ENCODE measurements at regions not wholly inside any gene's neighbourhood (a gene's known extent, or its start where the extent isn't known, plus 50 kb on each side); places are given as distances from the start of the nearest gene placed in this dataset.

DNA sequence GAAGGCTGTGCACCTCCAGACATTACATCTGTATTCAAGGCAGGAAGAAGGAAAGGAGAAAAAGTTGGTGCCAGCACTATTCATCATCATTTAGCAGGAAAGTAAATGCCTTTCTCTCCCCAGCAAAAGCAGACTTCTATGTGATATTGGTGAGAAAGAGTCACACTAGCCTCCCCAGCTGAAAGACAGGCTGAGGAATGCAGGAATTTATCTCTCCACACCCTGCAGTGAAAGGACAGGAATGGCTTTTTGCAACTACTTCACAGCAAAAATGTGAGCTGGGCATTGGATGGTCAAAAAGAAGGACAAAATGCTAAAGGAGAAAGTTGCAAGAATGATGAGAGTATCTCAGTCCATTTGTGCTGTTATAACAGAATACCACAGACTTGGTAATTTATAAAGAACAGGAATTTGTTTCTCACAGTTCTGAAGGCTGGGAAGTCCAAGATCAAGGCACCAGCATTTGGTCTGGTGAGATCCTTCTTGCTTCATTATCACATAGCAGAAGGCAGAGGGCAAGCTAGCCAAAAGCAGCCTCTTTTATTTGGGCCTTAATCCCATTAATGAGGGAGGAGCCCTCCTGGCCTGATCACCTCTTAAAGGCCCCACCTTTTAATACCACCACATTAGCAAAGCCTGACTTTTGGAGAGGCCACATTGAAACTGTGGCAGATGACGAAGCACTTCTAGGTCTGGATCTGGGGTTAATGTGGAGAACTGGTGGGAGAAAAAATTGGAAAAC is 388.1 kb upstream of the SLC14A2 start:
- Histone ChIP-seq H3K4me3 (ENCODE audit: low read depth, low read length) (no peak overlapping the region), H3K36me3 (ENCODE audit: control insufficient read depth in 2 of 2, insufficient read depth in 1 of 2, low read length in 2 of 2) (no peaks in the 10 kb centered on the region), H3K9me3 (ENCODE audit: control insufficient read depth, insufficient read depth, low read depth, low read length) (no peaks in the 10 kb centered on the region), H3K4me1 (ENCODE audit: control insufficient read depth, insufficient read depth, low read length) (no peaks in the 10 kb centered on the region), H3K27ac (ENCODE audit: extremely low read depth, low read depth, low read length) (no peak overlapping the region)
- TF ChIP-seq PRDM1 (tag by site-specific recombination; IDR thresholded peaks at IDR 0.05): no peak
- no peak for TF ChIP-seq SALL2 (tag by site-specific recombination; IDR thresholded peaks at IDR 0.05; ENCODE audit: borderline replicate concordance)
- TF ChIP-seq, protein P1, sequence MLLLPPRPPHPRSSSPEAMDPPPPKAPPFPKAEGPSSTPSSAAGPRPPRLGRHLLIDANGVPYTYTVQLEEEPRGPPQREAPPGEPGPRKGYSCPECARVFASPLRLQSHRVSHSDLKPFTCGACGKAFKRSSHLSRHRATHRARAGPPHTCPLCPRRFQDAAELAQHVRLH (tag by site-specific recombination; IDR thresholded peaks at IDR 0.05): no peak
- TF ChIP-seq ZNF16 (tag by site-specific recombination; IDR thresholded peaks at IDR 0.05; ENCODE audit: low read depth): no peak
- no peak for TF ChIP-seq BCL11A (tag by site-specific recombination; IDR thresholded peaks at IDR 0.05; ENCODE audit: low read depth)
- TF ChIP-seq, protein P2, sequence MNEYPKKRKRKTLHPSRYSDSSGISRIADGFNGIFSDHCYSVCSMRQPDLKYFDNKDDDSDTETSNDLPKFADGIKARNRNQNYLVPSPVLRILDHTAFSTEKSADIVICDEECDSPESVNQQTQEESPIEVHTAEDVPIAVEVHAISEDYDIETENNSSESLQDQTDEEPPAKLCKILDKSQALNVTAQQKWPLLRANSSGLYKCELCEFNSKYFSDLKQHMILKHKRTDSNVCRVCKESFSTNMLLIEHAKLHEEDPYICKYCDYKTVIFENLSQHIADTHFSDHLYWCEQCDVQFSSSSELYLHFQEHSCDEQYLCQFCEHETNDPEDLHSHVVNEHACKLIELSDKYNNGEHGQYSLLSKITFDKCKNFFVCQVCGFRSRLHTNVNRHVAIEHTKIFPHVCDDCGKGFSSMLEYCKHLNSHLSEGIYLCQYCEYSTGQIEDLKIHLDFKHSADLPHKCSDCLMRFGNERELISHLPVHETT (tag by site-specific recombination; IDR thresholded peaks at IDR 0.05): no peak
- no peak for TF ChIP-seq ZNF112 (tag by site-specific recombination; IDR thresholded peaks at IDR 0.05)
- no peak for TF ChIP-seq ZNF558 (tag by site-specific recombination; IDR thresholded peaks at IDR 0.05)
- TF ChIP-seq ZNF548 (tag by site-specific recombination; IDR thresholded peaks at IDR 0.05): no peak
- no peak for TF ChIP-seq ZNF624 (tag by site-specific recombination; IDR thresholded peaks at IDR 0.05)
- POLR2A ChIA-PET: no interaction called here
- CTCF ChIA-PET: interaction anchor here (0.6 to 2.3 kb wide), 4 partner anchors 8 to 160 kb away, joined by 3 to 13 read pairs (median 4); no protein-coding TSS in a partner anchor

DNA sequence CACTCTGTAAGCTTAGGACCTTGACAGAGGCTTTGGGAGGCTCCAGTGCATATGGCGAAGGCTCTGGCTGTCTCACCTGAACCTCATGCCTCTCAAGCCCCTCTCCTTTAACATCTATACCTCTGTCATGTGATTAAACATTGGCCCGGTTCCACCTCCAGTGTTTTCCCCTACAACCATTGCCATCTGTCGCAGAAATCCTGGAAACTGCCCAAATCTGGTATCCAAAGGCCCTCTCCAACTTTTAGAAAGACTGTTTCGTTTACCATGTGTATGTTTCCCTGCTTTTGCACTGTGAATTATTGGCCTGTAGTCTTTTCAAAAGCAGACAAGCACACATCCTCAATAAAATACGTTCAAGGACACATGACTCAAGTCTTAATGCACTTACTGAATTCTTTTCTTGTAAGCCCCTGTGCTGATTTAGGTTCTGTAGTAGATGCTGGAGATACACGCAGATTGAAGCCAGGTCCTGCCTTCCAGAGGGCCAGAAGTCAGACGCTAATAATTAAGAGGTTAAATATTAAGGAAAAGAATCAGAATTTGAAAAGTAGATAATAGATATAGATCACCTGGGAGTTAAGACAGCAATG is 386.4 kb upstream of the SLC14A2 start:
- Histone ChIP-seq H3K4me1 (ENCODE audit: control insufficient read depth, insufficient read depth, low read length) (no peaks in the 10 kb centered on the region), H3K4me3 (ENCODE audit: low read depth, low read length) (no peak overlapping the region), H3K36me3 (ENCODE audit: control insufficient read depth in 2 of 2, insufficient read depth in 1 of 2, low read length in 2 of 2) (no peaks in the 10 kb centered on the region), H3K9me3 (ENCODE audit: control insufficient read depth, insufficient read depth, low read depth, low read length) (no peaks in the 10 kb centered on the region), H3K27ac (ENCODE audit: extremely low read depth, low read depth, low read length) (no peak overlapping the region)
- ChIA-PET POLR2A (no interaction called here), CTCF (interaction anchor here (0.8 to 2.3 kb wide), 2 partner anchors 16 to 157 kb away, joined by 3 to 13 read pairs; no protein-coding TSS in a partner anchor)
- TF ChIP-seq GFI1B (tag by site-specific recombination; IDR thresholded peaks at IDR 0.05) (no peak), ZNF132 (tag by site-specific recombination; IDR thresholded peaks at IDR 0.05; ENCODE audit: borderline replicate concordance) (no peak), ZNF311 (tag by site-specific recombination; IDR thresholded peaks at IDR 0.05; ENCODE audit: borderline replicate concordance) (no peak)

DNA sequence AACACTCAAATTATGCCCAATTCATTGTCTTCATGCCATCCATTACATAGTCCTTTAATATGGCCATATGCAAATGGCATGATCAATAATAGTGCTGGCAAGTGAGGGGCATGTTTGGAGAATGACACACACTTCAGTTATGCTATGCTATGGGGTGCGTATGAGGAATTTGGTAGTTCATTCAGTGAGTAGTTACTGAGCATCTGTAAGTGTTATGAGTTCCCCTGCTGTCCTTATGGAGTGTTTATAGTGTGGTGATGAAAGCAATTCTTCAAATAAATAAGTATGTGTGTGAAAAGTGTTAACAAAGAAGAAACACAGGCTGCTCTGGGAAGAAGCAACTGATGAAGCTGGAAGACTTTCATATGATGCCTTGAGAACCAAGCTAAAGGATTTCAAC is 383.7 kb upstream of the SLC14A2 start:
- H3K27ac ChIP-seq (ENCODE audit: extremely low read depth, low read depth, low read length): no peak overlapping the region
- H3K4me3 ChIP-seq (ENCODE audit: low read depth, low read length): no peak overlapping the region
- no peaks in the 10 kb centered on the region for H3K9me3 ChIP-seq (ENCODE audit: control insufficient read depth, insufficient read depth, low read depth, low read length)
- CTCF ChIA-PET: interaction anchor here (0.5 to 0.7 kb wide), 2 partner anchors 143 to 1024 kb away, joined by 3 read pairs; no protein-coding TSS in a partner anchor
- no peaks in the 10 kb centered on the region for H3K36me3 ChIP-seq (ENCODE audit: control insufficient read depth in 2 of 2, insufficient read depth in 1 of 2, low read length in 2 of 2)
- no peak for TF ChIP-seq ZNF792 (tag by site-specific recombination; IDR thresholded peaks at IDR 0.05)
- TF ChIP-seq, protein P3, sequence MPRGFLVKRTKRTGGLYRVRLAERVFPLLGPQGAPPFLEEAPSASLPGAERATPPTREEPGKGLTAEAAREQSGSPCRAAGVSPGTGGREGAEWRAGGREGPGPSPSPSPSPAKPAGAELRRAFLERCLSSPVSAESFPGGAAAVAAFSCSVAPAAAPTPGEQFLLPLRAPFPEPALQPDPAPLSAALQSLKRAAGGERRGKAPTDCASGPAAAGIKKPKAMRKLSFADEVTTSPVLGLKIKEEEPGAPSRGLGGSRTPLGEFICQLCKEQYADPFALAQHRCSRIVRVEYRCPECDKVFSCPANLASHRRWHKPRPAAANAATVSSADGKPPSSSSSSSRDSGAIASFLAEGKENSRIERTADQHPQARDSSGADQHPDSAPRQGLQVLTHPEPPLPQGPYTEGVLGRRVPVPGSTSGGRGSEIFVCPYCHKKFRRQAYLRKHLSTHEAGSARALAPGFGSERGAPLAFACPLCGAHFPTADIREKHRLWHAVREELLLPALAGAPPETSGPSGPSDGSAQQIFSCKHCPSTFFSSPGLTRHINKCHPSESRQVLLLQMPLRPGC (tag by site-specific recombination; IDR thresholded peaks at IDR 0.05): no peak
- TF ChIP-seq, protein P4, sequence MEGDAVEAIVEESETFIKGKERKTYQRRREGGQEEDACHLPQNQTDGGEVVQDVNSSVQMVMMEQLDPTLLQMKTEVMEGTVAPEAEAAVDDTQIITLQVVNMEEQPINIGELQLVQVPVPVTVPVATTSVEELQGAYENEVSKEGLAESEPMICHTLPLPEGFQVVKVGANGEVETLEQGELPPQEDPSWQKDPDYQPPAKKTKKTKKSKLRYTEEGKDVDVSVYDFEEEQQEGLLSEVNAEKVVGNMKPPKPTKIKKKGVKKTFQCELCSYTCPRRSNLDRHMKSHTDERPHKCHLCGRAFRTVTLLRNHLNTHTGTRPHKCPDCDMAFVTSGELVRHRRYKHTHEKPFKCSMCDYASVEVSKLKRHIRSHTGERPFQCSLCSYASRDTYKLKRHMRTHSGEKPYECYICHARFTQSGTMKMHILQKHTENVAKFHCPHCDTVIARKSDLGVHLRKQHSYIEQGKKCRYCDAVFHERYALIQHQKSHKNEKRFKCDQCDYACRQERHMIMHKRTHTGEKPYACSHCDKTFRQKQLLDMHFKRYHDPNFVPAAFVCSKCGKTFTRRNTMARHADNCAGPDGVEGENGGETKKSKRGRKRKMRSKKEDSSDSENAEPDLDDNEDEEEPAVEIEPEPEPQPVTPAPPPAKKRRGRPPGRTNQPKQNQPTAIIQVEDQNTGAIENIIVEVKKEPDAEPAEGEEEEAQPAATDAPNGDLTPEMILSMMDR (tag by site-specific recombination; IDR thresholded peaks at IDR 0.05): no peak
- TF ChIP-seq ZNF266 (tag by site-specific recombination; IDR thresholded peaks at IDR 0.05; ENCODE audit: low read depth): no peak
- TF ChIP-seq GLI2 (tag by site-specific recombination; IDR thresholded peaks at IDR 0.05; ENCODE audit: borderline replicate concordance, low read depth): no peak
- TF ChIP-seq ZNF146 (tag by site-specific recombination; IDR thresholded peaks at IDR 0.05): no peak
- TF ChIP-seq, protein P5, sequence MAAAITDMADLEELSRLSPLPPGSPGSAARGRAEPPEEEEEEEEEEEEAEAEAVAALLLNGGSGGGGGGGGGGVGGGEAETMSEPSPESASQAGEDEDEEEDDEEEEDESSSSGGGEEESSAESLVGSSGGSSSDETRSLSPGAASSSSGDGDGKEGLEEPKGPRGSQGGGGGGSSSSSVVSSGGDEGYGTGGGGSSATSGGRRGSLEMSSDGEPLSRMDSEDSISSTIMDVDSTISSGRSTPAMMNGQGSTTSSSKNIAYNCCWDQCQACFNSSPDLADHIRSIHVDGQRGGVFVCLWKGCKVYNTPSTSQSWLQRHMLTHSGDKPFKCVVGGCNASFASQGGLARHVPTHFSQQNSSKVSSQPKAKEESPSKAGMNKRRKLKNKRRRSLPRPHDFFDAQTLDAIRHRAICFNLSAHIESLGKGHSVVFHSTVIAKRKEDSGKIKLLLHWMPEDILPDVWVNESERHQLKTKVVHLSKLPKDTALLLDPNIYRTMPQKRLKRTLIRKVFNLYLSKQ (tag by site-specific recombination; IDR thresholded peaks at IDR 0.05; ENCODE audit: borderline replicate concordance): no peak
- TF ChIP-seq GLI4 (tag by site-specific recombination; IDR thresholded peaks at IDR 0.05): no peak
- no peak for TF ChIP-seq ZNF776 (tag by site-specific recombination; IDR thresholded peaks at IDR 0.05; ENCODE audit: borderline replicate concordance)
- TF ChIP-seq ZNF626 (tag by site-specific recombination; IDR thresholded peaks at IDR 0.05): no peak
- TF ChIP-seq ZNF747 (tag by site-specific recombination; IDR thresholded peaks at IDR 0.05): no peak
- H3K4me1 ChIP-seq (ENCODE audit: control insufficient read depth, insufficient read depth, low read length): no peaks in the 10 kb centered on the region; the same call in 1 of the 2 replicates
- POLR2A ChIA-PET: no interaction called here

Measured in HEK293 (cell line).